IPS-15b (cell line): ENCODE measurements at regions not wholly inside any gene's neighbourhood (a gene's known extent, or its start where the extent isn't known, plus 50 kb on each side); places are given as distances from the start of the nearest gene placed in this dataset.
"Not testable (repeated sequence)": the region's sequence is repeated elsewhere in the genome, so short reads cannot be mapped to it uniquely, and the experiment has no call there.

Experiments used
- H3K27me3 ChIP-seq: one replicate; pipeline ENCODE4 v1.6.1; 2013; ENCODE audit warnings: low read length; ENCODE audit not compliant: control insufficient read depth, insufficient read depth
- H3K36me3 ChIP-seq: one replicate; pipeline ENCODE4 v1.6.1; 2013; ENCODE audit warnings: low read length; ENCODE audit not compliant: control insufficient read depth, insufficient read depth
- H3K4me1 ChIP-seq: one replicate; pipeline ENCODE4 v1.6.1; 2013; ENCODE audit warnings: mild to moderate bottlenecking, low read length; ENCODE audit not compliant: control insufficient read depth, insufficient read depth
- H3K4me3 ChIP-seq: one replicate; pipeline ENCODE4 v1.5.1; 2013; ENCODE audit warnings: low read depth, low read length
- H3K9ac ChIP-seq: one replicate; pipeline ENCODE4 v1.6.1; 2013; ENCODE audit warnings: low read depth, mild to moderate bottlenecking, low read length
- H3K9me3 ChIP-seq: one replicate; pipeline ENCODE4 v1.6.1; 2013; ENCODE audit warnings: mild to moderate bottlenecking, low read length; ENCODE audit not compliant: control insufficient read depth, insufficient read depth

DNA sequence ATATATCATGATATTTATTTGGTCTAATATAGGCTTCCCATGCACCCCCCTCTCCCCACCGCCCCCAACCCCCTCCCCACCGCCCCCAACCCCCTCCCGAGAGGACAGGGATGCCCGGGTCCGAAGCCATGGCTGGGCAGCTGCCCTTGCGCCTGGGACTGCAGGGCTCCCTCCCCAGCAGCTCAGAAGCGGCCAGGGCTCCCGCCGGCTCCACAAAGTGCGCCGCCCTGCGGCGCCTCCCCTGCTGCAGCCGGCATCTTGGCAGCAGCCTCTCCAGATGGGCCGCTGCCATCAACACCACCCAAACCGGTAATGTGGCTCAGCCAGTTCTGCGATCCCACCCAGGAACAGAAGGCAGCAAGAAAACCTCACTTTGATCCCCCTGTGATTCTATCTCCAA lies 389.4 kb downstream of the SPATA31A1 start:
- H3K9ac ChIP-seq, H3K4me3 ChIP-seq, H3K36me3 ChIP-seq, H3K9me3 ChIP-seq, H3K4me1 ChIP-seq, H3K27me3 ChIP-seq: not testable (repeated sequence)

DNA sequence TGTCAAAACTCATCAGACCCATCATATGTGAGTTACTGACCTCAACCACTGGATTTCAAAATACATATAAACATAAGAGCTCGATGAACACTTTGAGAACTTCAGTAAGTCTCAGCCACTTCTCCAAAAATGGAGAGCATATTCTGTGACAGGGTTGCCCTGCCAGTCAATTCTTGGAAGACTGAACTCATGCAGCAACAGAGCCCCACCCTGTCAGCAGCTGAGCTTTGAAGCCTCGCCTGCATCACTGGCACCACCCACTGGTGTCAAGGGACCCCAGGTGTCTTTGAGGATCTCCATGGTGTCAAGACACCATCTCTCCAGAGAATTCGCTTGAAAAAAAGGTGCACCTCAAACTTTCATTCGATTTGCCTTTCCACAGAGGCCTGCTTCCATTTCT lies 420.1 kb downstream of the SPATA31A1 start:
- H3K4me1 ChIP-seq, H3K4me3 ChIP-seq, H3K9me3 ChIP-seq, H3K36me3 ChIP-seq, H3K27me3 ChIP-seq, H3K9ac ChIP-seq: not testable (repeated sequence)

DNA sequence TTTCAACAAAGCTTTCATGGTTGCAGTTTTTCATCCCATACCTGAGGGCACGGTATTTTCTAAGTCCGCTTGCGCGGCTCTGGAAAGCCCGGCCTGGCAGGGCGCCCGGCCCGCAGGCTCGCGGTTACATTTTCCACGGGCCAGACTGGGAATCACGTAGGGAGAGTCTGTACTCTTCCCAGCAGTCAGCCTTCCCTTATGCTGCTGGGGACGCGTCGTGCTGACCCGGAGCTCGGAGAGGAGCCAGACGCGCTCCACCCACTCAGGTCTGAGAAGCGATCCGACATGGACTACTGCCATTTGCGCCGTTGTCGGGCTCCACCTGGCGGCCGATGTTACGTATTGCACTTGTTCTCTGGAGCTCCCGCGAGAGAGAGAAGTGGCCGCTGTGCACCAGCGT lies 435.9 kb downstream of the SPATA31A1 start:
- H3K4me3 ChIP-seq, result peak overlapping the region; percentile 35
- H3K9ac ChIP-seq, H3K36me3 ChIP-seq, H3K4me1 ChIP-seq, H3K9me3 ChIP-seq, H3K27me3 ChIP-seq: not testable (repeated sequence)

DNA sequence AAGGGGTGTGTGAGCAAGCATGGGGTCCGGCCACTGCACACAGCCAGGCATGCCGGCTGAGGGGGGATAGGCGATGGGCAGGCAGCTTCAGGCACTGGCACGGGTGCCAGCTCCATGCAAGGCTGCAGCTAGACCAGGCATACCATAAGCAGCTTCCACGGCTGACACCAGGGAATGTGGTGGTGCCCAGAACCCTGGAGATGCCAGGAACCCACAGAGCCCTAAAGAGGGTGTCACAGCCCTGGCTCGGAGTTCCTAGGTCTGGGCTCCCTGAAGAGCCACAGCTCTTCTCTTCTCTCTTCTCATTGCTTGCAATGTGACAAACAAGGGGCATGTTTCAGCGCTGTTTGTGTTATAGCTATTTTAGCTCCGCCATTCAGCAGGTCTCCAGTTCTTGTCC lies 442.5 kb downstream of the SPATA31A1 start:
- not testable (repeated sequence) for H3K4me3 ChIP-seq, H3K36me3 ChIP-seq, H3K4me1 ChIP-seq, H3K27me3 ChIP-seq, H3K9ac ChIP-seq, H3K9me3 ChIP-seq

DNA sequence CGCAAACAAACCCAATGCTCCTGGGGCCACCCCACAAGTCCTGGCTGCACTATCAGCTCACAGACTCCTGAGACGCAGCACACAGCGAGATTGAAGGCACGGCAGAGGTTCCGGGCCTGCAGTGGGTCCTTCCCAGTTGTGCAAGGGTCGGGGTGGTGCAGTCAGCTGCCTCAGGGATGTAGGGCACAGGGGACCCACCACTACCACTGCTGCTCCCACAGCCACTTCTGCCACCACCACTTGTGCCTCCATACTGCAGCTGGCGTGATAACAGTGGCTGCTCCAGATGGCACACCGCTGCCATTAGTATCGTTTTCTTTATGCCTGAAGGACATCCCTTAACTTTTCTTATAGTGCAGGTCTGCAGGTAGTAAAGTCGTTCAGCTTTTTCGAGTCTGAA lies 443.8 kb downstream of the SPATA31A1 start:
- not testable (repeated sequence) for H3K27me3 ChIP-seq, H3K4me1 ChIP-seq, H3K36me3 ChIP-seq, H3K4me3 ChIP-seq, H3K9me3 ChIP-seq, H3K9ac ChIP-seq

DNA sequence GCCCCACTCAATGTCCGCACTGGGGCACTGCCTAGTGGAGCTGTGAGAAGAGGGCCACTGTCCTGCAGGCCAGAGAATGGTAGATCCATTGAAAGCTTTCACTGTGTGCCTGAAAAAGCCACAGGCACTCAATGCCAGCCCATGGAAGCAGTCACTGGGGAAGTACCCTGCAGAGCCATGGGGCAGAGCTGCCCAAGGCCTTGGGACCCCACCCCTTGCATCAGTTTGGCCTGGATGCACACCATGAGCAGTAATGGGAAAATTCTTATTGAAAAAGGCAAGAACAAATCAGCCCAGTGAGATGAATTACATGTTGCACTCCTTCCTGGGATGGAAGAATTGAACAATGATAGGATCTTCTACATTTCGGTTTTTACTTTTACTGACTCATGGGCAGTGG lies 447.1 kb downstream of the SPATA31A1 start:
- not testable (repeated sequence) for H3K27me3 ChIP-seq, H3K9ac ChIP-seq, H3K4me1 ChIP-seq, H3K36me3 ChIP-seq, H3K4me3 ChIP-seq, H3K9me3 ChIP-seq

DNA sequence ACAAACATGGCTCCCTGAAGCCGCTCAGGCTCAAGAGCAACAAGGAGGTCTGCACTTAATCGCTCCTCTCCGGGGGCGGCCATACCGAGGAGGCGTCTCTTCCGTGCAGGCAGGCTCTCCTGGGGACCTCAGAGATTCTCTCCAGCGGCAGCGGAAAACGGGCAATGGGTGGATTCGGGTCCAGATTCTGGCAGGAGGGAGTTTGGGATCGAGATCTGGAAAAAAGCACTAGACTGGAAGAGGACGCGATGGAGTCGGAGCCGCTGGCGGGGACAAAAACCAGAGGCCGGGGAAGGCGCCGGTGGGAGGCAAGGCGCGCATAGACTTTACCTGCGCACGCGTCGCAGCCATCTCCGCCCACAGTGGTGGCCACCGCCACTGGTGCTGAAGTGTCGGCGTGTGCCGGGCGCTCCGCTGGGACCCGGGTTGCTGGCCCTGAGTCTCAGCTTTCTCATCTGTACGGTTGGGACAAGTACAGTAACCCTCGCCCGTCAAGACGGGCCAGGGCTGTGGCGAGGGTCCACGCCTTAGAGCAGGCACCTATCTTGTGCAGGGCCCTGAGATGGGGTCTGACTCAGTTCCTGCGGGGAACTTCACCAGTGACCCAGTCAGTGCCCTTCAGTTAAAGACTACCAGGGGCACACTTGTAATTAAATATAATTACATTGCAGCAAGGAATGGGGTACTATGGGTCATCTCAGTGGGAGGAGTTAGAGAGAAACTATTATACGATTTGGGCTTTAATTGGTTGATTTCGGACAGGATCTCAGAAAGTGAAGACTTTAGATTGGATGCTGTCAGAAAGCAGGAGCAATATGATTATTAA lies 454.1 kb downstream of the SPATA31A1 start:
- peak overlapping the region; percentile 79 for H3K9ac ChIP-seq
- H3K36me3 ChIP-seq, H3K9me3 ChIP-seq, H3K27me3 ChIP-seq, H3K4me1 ChIP-seq: not testable (repeated sequence)
- peak overlapping the region; percentile 65 for H3K4me3 ChIP-seq

DNA sequence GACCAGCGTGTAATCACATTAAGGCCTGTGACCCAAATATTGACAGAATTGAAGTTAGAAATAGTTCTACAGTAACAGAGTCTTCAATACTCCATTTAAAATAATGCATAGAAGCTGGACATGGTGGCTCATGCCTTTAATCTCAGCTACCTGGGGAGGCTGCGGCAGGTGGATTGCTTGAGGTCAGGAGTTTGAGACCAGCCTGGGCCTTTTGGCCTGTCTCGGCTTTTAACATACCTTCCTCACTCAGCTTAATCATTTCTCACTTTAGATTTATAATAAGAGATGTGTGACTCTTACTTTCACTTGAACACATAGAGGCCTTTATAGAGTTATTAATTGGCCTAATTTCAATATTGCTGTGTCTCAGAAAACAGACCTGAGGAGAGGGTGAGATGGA lies 454.9 kb downstream of the SPATA31A1 start:
- not testable (repeated sequence) for H3K4me1 ChIP-seq, H3K4me3 ChIP-seq, H3K9ac ChIP-seq, H3K36me3 ChIP-seq, H3K27me3 ChIP-seq, H3K9me3 ChIP-seq

DNA sequence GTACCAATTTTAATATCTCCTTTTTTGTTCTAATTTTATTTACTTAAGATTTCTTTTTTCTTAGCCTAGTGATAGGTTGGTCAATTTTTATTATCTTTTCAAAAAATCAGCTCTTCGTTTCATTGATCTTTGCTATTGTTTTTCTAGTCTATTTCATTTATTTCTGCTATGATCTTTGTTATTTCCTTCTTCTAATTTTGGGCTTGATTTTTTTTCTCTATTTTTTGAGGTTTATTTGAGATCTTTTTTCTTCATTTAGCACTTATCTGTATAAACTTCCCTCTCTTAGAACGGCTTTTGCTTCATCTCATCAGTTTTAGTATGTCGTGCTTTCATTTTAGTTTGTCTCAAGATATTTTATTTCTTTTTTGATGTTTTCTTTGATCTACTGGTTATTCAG lies 456.1 kb downstream of the SPATA31A1 start:
- H3K4me1 ChIP-seq, H3K4me3 ChIP-seq, H3K9me3 ChIP-seq, H3K36me3 ChIP-seq, H3K27me3 ChIP-seq, H3K9ac ChIP-seq: not testable (repeated sequence)

DNA sequence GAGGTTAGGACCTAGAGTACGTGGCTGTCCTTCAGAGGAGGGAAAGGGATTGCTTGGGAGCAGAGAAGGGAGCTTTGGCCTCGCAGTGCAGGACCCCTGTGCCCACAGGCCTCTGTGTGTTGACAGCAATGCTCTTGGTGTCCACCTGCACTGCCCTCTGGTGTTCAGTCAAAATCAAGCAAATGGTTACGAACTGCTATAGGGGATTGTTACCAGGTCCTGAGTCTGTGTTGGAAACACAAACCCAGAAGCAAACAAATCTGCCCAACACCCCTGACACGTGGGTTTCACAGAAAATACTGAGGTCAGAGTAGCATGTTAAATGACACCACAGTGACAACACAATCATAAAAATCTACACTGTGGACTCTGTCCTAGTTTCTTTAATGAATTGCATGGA lies 473.0 kb downstream of the SPATA31A1 start:
- not testable (repeated sequence) for H3K9ac ChIP-seq, H3K4me3 ChIP-seq, H3K9me3 ChIP-seq, H3K27me3 ChIP-seq, H3K36me3 ChIP-seq, H3K4me1 ChIP-seq
